Ishikawa (cell line): ENCODE measurements at regions not wholly inside any gene's neighbourhood (a gene's known extent, or its start where the extent isn't known, plus 50 kb on each side); places are given as distances from the start of the nearest gene placed in this dataset.
A peak's percentile ranks its signal among the peaks of the same experiment; 100 is the strongest.

Experiments
- CEBPB ChIP-seq: IDR thresholded peaks from 2 replicates; pipeline ENCODE4 v1.6.1; 2012
- CREB1 ChIP-seq: IDR thresholded peaks from 2 replicates; pipeline ENCODE4 v1.6.1; 2012; ENCODE audit warnings: low read depth
- EGR1 ChIP-seq: IDR thresholded peaks from 2 replicates; pipeline ENCODE4 v1.6.1; 2012
- EP300 ChIP-seq: IDR thresholded peaks from 2 replicates; pipeline ENCODE4 v1.6.1; 2012; ENCODE audit warnings: borderline replicate concordance
- FOXM1 ChIP-seq: IDR thresholded peaks from 2 replicates; pipeline ENCODE4 v1.6.1; 2012; ENCODE audit warnings: low read depth, borderline replicate concordance
- MAX ChIP-seq: IDR thresholded peaks from 2 replicates; pipeline ENCODE4 v1.6.1; 2012
- NFIC ChIP-seq: IDR thresholded peaks from 2 replicates; pipeline ENCODE4 v1.6.1; 2012
- RAD21 ChIP-seq: IDR thresholded peaks from 2 replicates; pipeline ENCODE4 v1.6.1; 2012; ENCODE audit warnings: low read depth
- REST ChIP-seq: IDR thresholded peaks from 2 replicates; pipeline ENCODE4 v1.6.1; 2012; ENCODE audit warnings: low read depth, mild to moderate bottlenecking
- TAF1 ChIP-seq: IDR thresholded peaks from 2 replicates; pipeline ENCODE4 v1.6.1; 2012; ENCODE audit warnings: low read depth, mild to moderate bottlenecking
- TCF12 ChIP-seq: IDR thresholded peaks from 2 replicates; pipeline ENCODE4 v1.6.1; 2012; ENCODE audit warnings: low read depth
- TEAD4 ChIP-seq: IDR thresholded peaks from 2 replicates; pipeline ENCODE4 v1.6.1; 2012
- USF1 ChIP-seq: IDR thresholded peaks from 2 replicates; pipeline ENCODE4 v1.6.1; 2012
- YY1 ChIP-seq: IDR thresholded peaks from 2 replicates; pipeline ENCODE4 v1.6.1; 2012; ENCODE audit warnings: low read depth
- ZBTB7A ChIP-seq: IDR thresholded peaks from 2 replicates; pipeline ENCODE4 v1.6.1; 2012; ENCODE audit warnings: low read depth

- TF ChIP-seq EP300 (no peak), YY1 (no peak), TEAD4 (no peak), EGR1 (no peak), RAD21 (no peak), NFIC (no peak), MAX (no peak), CREB1 (no peak), FOXM1 (no peak), ZBTB7A (no peak), TAF1 (no peak), CEBPB (no peak), TCF12 (no peak), REST (no peak), USF1 (no peak)
Observed at GRCh38 chr14:43853541-43853940, 653.5 kb downstream of the FSCB start.

- TF ChIP-seq MAX (no peak), EP300 (no peak), TCF12 (no peak), YY1 (no peak), EGR1 (no peak), NFIC (no peak), RAD21 (no peak), CREB1 (no peak), FOXM1 (no peak), USF1 (no peak), REST (no peak), TEAD4 (no peak), ZBTB7A (no peak), CEBPB (no peak), TAF1 (no peak)
Observed at GRCh38 chr14:43803076-43803689, 703.9 kb downstream of the FSCB start.

GRCh38 chr14:43795600-43796228 lies 711.4 kb downstream of the FSCB start:
- TF ChIP-seq NFIC, result no peak
- TF ChIP-seq CEBPB, result no peak
- TF ChIP-seq RAD21, result peak; percentile 64
- TF ChIP-seq EGR1, result no peak
- TF ChIP-seq FOXM1, result no peak
- TF ChIP-seq YY1, result no peak

GRCh38 chr14:43793579-43793978 lies 713.5 kb downstream of the FSCB start:
- no peak for TF ChIP-seq EP300
- TF ChIP-seq EGR1, result no peak
- TF ChIP-seq NFIC, result no peak
- TF ChIP-seq TAF1, result no peak
- TF ChIP-seq CREB1, result no peak
- TF ChIP-seq CEBPB, result no peak
- no peak for TF ChIP-seq MAX
- TF ChIP-seq FOXM1, result no peak
- no peak for TF ChIP-seq RAD21
- no peak for TF ChIP-seq ZBTB7A

- no peak for TF ChIP-seq EGR1
- no peak for TF ChIP-seq CREB1
- no peak for TF ChIP-seq RAD21
- no peak for TF ChIP-seq CEBPB
- no peak for TF ChIP-seq YY1
- no peak for TF ChIP-seq EP300
- no peak for TF ChIP-seq TCF12
- TF ChIP-seq NFIC, result no peak
- TF ChIP-seq ZBTB7A, result no peak
- no peak for TF ChIP-seq USF1
- no peak for TF ChIP-seq REST
- no peak for TF ChIP-seq TAF1
- no peak for TF ChIP-seq FOXM1
- TF ChIP-seq TEAD4, result no peak
- TF ChIP-seq MAX, result no peak
Observed at GRCh38 chr14:43792980-43793379, 714.1 kb downstream of the FSCB start.
